ENCODE measurements at regions not wholly inside any gene's neighbourhood (a gene's known extent, or its start where the extent isn't known, plus 50 kb on each side); places are given as distances from the start of the nearest gene placed in this dataset.

GRCh38 chr1:187631381-187631675 is 802.6 kb downstream of the PLA2G4A start:
- 91 to 96% methylated on average over 5 of the region's 5 CpGs for WGBS, 2 donors
- no peak overlapping the region for H3K27ac ChIP-seq (ENCODE audit: low read depth in 2 of 2, low read length in 1 of 2)
- no peaks in the 10 kb centered on the region for H3K36me3 ChIP-seq (ENCODE audit: control insufficient read depth in 2 of 2, insufficient read depth in 2 of 2, low read length in 1 of 2)
- no peaks in the 10 kb centered on the region for H3K4me1 ChIP-seq (ENCODE audit: control insufficient read depth in 2 of 2, insufficient read depth in 2 of 2, low read length in 1 of 2)
- H3K4me3 ChIP-seq (ENCODE audit: low read depth in 1 of 2, low read length in 2 of 2) = no peak overlapping the region
- H3K27me3 ChIP-seq (ENCODE audit: control insufficient read depth in 1 of 2, insufficient read depth in 2 of 2, low read length in 2 of 2) = no peaks in the 10 kb centered on the region
- peaks cover 1 to 4% of the 10 kb centered on the region in 2 donors for H3K9me3 ChIP-seq (ENCODE audit: control insufficient read depth in 2 of 2, insufficient read depth in 1 of 2, low read depth in 1 of 2, low read length in 1 of 2)

DNA sequence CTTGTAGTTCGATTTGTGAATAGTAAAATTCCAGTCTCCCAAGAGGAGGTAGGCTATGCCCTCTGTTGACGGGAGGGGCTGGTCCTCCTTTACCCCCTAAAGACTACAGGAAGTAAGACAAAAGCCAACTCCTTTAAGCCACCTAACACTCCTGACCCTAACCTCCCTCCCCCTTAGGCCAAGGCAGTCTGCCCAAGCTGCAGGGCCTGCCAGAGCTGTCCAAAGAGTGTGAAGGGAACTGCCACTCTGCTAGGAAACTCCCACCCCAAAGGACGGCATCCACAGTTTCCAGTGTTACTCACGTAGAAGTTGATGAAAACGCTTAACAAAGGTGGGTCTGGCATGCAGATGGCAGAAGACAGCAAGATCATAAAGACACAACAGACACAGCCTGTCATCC is 803.2 kb downstream of the PLA2G4A start:
- H3K4me3 ChIP-seq (ENCODE audit: low read depth in 1 of 2, low read length in 2 of 2) = no peak overlapping the region
- peaks cover 1 to 4% of the 10 kb centered on the region in 2 donors for H3K9me3 ChIP-seq (ENCODE audit: control insufficient read depth in 2 of 2, insufficient read depth in 1 of 2, low read depth in 1 of 2, low read length in 1 of 2)
- H3K4me1 ChIP-seq (ENCODE audit: control insufficient read depth in 2 of 2, insufficient read depth in 2 of 2, low read length in 1 of 2) = no peaks in the 10 kb centered on the region
- WGBS, 2 donors = 86% methylated on average over 5 of the region's 5 CpGs
- H3K27me3 ChIP-seq (ENCODE audit: control insufficient read depth in 1 of 2, insufficient read depth in 2 of 2, low read length in 2 of 2) = no peaks in the 10 kb centered on the region
- no peak overlapping the region for H3K27ac ChIP-seq (ENCODE audit: low read depth in 2 of 2, low read length in 1 of 2)
- H3K36me3 ChIP-seq (ENCODE audit: control insufficient read depth in 2 of 2, insufficient read depth in 2 of 2, low read length in 1 of 2) = no peaks in the 10 kb centered on the region

DNA sequence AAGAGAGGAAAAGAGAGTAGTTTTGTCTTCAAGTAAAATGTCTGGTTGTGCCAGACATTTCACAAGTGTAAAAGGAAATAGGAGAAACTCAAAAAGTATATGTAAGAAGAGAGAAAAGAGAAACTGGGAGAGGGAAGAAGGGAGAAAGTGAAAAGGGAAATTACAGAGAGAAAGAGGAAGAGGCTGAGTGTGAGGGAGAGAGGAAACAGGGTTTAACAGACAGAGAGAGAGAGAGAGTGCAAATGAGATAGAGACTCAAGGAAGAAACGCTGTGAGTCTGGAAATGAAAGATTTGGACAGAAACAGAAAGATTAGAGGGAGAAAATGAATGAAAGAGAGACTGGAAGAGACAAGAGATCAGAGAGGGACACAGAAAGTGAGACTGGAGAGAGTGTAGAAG is 806.2 kb downstream of the PLA2G4A start:
- H3K9me3 ChIP-seq (ENCODE audit: control insufficient read depth in 2 of 2, insufficient read depth in 1 of 2, low read depth in 1 of 2, low read length in 1 of 2) = peaks cover 1 to 8% of the 10 kb centered on the region in 2 donors
- no peaks in the 10 kb centered on the region for H3K36me3 ChIP-seq (ENCODE audit: control insufficient read depth in 2 of 2, insufficient read depth in 2 of 2, low read length in 1 of 2)
- H3K4me3 ChIP-seq (ENCODE audit: low read depth in 1 of 2, low read length in 2 of 2) = no peak overlapping the region
- H3K4me1 ChIP-seq (ENCODE audit: control insufficient read depth in 2 of 2, insufficient read depth in 2 of 2, low read length in 1 of 2) = no peaks in the 10 kb centered on the region
- WGBS, 2 donors = 36 to 61% methylated on average over 1 of the region's 1 CpG
- H3K27me3 ChIP-seq (ENCODE audit: control insufficient read depth in 1 of 2, insufficient read depth in 2 of 2, low read length in 2 of 2) = no peaks in the 10 kb centered on the region
- no peak overlapping the region for H3K27ac ChIP-seq (ENCODE audit: low read depth in 2 of 2, low read length in 1 of 2)

GRCh38 chr1:187638733-187639434 is 810.1 kb downstream of the PLA2G4A start:
- 82 to 92% methylated on average over 2 of the region's 2 CpGs for WGBS, 2 donors
- Histone ChIP-seq H3K4me3 (ENCODE audit: low read depth in 1 of 2, low read length in 2 of 2) (no peak overlapping the region), H3K27me3 (ENCODE audit: control insufficient read depth in 1 of 2, insufficient read depth in 2 of 2, low read length in 2 of 2) (no peaks in the 10 kb centered on the region), H3K36me3 (ENCODE audit: control insufficient read depth in 2 of 2, insufficient read depth in 2 of 2, low read length in 1 of 2) (no peaks in the 10 kb centered on the region), H3K27ac (ENCODE audit: low read depth in 2 of 2, low read length in 1 of 2) (no peak overlapping the region), H3K9me3 (ENCODE audit: control insufficient read depth in 2 of 2, insufficient read depth in 1 of 2, low read depth in 1 of 2, low read length in 1 of 2) (peaks cover 0 to 3% of the 10 kb centered on the region in 2 donors), H3K4me1 (ENCODE audit: control insufficient read depth in 2 of 2, insufficient read depth in 2 of 2, low read length in 1 of 2) (no peaks in the 10 kb centered on the region)

DNA sequence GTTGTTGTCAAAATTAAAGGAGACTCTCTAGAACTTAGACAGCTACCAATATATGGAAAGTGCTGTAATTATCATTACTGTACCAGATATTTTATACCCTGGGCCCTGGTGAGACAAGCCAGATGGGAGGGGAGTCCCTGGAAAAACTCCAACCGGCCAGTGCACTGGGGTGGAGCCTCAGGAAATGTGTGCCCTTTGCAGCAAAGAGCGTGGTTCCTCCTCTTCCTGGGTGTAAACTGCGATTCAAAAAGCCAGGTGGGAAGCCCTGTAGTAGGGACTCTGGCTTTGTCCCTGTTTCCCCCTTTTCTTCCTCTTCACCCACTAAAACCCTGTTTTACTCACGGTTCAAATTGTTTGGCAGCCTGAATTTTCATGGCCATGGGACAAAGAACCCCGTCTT is 812.3 kb downstream of the PLA2G4A start:
- H3K27me3 ChIP-seq (ENCODE audit: control insufficient read depth in 1 of 2, insufficient read depth in 2 of 2, low read length in 2 of 2) = no peaks in the 10 kb centered on the region
- H3K4me3 ChIP-seq (ENCODE audit: low read depth in 1 of 2, low read length in 2 of 2) = no peak overlapping the region
- no peaks in the 10 kb centered on the region for H3K4me1 ChIP-seq (ENCODE audit: control insufficient read depth in 2 of 2, insufficient read depth in 2 of 2, low read length in 1 of 2)
- H3K27ac ChIP-seq (ENCODE audit: low read depth in 2 of 2, low read length in 1 of 2) = no peak overlapping the region
- peaks cover 0 to 3% of the 10 kb centered on the region in 2 donors for H3K9me3 ChIP-seq (ENCODE audit: control insufficient read depth in 2 of 2, insufficient read depth in 1 of 2, low read depth in 1 of 2, low read length in 1 of 2)
- H3K36me3 ChIP-seq (ENCODE audit: control insufficient read depth in 2 of 2, insufficient read depth in 2 of 2, low read length in 1 of 2) = no peaks in the 10 kb centered on the region
- WGBS, 2 donors = 80 to 91% methylated on average over 5 of the region's 5 CpGs

- Histone ChIP-seq H3K27me3 (ENCODE audit: control insufficient read depth in 1 of 2, insufficient read depth in 2 of 2, low read length in 2 of 2) (no peaks in the 10 kb centered on the region), H3K9me3 (ENCODE audit: control insufficient read depth in 2 of 2, insufficient read depth in 1 of 2, low read depth in 1 of 2, low read length in 1 of 2) (peaks cover 0 to 3% of the 10 kb centered on the region in 2 donors), H3K36me3 (ENCODE audit: control insufficient read depth in 2 of 2, insufficient read depth in 2 of 2, low read length in 1 of 2) (no peaks in the 10 kb centered on the region), H3K4me3 (ENCODE audit: low read depth in 1 of 2, low read length in 2 of 2) (no peak overlapping the region), H3K27ac (ENCODE audit: low read depth in 2 of 2, low read length in 1 of 2) (no peak overlapping the region), H3K4me1 (ENCODE audit: control insufficient read depth in 2 of 2, insufficient read depth in 2 of 2, low read length in 1 of 2) (no peaks in the 10 kb centered on the region)
- whole genome bisulfite sequencing, 2 donors = 75 to 82% methylated on average over 7 of the region's 7 CpGs
Observed at GRCh38 chr1:187641463-187641862, 812.7 kb downstream of the PLA2G4A start.

DNA sequence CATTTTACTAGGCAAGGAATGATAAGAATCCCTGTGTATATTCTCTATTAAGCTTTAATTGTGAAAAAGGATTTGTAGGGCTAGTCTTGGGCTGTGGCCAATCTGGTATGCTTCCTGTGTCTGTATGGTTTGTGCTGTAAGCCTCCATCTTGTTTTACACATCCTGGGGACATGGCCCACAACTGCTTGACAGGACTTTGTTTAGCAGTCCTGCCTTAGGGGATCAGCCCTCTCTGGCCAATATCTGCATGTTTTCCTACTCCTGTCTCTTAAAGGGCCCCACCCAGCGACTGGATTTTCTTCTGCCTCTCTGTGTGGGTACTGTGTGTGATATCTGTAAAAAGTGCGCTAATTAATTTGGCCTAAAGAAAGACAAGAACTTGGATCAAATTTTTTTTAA is 813.2 kb downstream of the PLA2G4A start:
- Histone ChIP-seq H3K9me3 (ENCODE audit: control insufficient read depth in 2 of 2, insufficient read depth in 1 of 2, low read depth in 1 of 2, low read length in 1 of 2) (peaks cover 0 to 3% of the 10 kb centered on the region in 2 donors), H3K36me3 (ENCODE audit: control insufficient read depth in 2 of 2, insufficient read depth in 2 of 2, low read length in 1 of 2) (no peaks in the 10 kb centered on the region), H3K27ac (ENCODE audit: low read depth in 2 of 2, low read length in 1 of 2) (no peak overlapping the region), H3K4me3 (ENCODE audit: low read depth in 1 of 2, low read length in 2 of 2) (no peak overlapping the region), H3K4me1 (ENCODE audit: control insufficient read depth in 2 of 2, insufficient read depth in 2 of 2, low read length in 1 of 2) (no peaks in the 10 kb centered on the region), H3K27me3 (ENCODE audit: control insufficient read depth in 1 of 2, insufficient read depth in 2 of 2, low read length in 2 of 2) (no peaks in the 10 kb centered on the region)
- 79 to 80% methylated on average over 2 of the region's 2 CpGs for WGBS, 2 donors

DNA sequence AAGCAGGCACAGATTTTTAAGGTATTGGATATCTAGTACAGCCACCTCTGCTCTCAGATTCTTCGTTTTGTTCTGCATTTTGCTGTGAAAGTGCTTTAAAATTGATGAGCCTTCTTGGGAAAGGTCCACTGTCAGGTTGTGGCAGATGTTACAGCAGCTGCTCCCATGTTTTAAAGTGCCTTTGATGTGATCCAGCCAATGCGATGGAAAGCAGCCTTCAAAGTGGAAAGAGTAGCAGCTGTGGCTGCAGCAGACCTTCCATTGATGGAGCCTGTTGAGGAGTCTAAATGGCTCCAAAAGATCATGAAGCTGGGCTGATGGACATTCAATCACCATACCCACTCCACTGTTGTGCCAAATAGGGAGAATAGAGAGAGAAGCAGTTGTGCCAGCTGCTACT is 816.9 kb downstream of the PLA2G4A start:
- Histone ChIP-seq H3K4me1 (ENCODE audit: control insufficient read depth in 2 of 2, insufficient read depth in 2 of 2, low read length in 1 of 2) (no peaks in the 10 kb centered on the region), H3K9me3 (ENCODE audit: control insufficient read depth in 2 of 2, insufficient read depth in 1 of 2, low read depth in 1 of 2, low read length in 1 of 2) (no peaks in the 10 kb centered on the region), H3K36me3 (ENCODE audit: control insufficient read depth in 2 of 2, insufficient read depth in 2 of 2, low read length in 1 of 2) (no peaks in the 10 kb centered on the region), H3K4me3 (ENCODE audit: low read depth in 1 of 2, low read length in 2 of 2) (no peak overlapping the region), H3K27me3 (ENCODE audit: control insufficient read depth in 1 of 2, insufficient read depth in 2 of 2, low read length in 2 of 2) (no peaks in the 10 kb centered on the region), H3K27ac (ENCODE audit: low read depth in 2 of 2, low read length in 1 of 2) (no peak overlapping the region)
- WGBS, 2 donors = 63 to 72% methylated on average over 2 of the region's 2 CpGs

DNA sequence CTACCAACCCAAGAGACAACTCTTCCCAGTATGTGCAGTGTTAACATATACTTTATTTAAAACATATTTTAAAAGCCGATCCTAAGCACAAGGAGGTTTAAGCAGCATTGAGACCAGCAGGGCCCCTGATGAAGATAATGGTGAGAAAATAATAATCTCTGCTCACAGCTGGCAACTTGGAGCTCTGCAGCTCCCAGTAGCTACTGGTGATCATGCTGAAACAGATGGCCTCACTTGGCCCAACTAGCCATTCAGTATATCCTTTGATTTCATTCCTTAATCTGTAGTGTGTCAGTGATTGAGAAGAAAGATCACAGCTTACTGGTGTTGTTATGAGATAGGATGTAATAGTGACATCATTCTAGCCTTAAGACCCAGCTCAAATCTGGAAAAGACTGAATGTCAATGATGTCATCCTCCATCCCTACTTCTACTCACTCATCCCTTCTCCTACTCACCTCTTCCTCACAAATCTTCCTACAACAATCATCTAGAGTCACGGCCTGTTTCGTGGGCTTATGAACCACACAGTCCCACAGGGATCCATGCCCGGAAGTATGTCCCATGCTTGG is 817.9 kb downstream of the PLA2G4A start:
- H3K27ac ChIP-seq (ENCODE audit: low read depth in 2 of 2, low read length in 1 of 2) = no peak overlapping the region
- WGBS, 2 donors = 91 to 94% methylated on average over 4 of the region's 4 CpGs
- no peaks in the 10 kb centered on the region for H3K9me3 ChIP-seq (ENCODE audit: control insufficient read depth in 2 of 2, insufficient read depth in 1 of 2, low read depth in 1 of 2, low read length in 1 of 2)
- no peaks in the 10 kb centered on the region for H3K36me3 ChIP-seq (ENCODE audit: control insufficient read depth in 2 of 2, insufficient read depth in 2 of 2, low read length in 1 of 2)
- no peaks in the 10 kb centered on the region for H3K27me3 ChIP-seq (ENCODE audit: control insufficient read depth in 1 of 2, insufficient read depth in 2 of 2, low read length in 2 of 2)
- no peak overlapping the region for H3K4me3 ChIP-seq (ENCODE audit: low read depth in 1 of 2, low read length in 2 of 2)
- no peaks in the 10 kb centered on the region for H3K4me1 ChIP-seq (ENCODE audit: control insufficient read depth in 2 of 2, insufficient read depth in 2 of 2, low read length in 1 of 2)

DNA sequence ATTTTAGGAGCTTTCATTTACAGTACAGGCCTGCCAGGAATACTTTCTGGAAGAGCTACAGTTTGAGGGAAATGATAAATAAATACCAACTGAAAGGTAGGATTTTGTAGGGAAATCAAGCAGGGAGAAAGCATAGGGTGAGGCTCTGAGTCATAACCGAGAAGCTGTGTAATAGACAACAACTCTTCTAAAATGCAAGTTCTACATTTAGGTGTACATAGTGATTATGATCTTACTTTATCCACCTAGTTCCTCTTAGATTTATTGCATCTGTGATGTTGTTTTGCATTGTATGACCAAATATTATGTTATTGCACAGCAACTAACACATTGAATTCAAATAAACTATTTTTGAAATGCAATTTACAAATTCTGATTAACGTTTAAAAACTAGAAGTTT is 819.3 kb downstream of the PLA2G4A start:
- Histone ChIP-seq H3K36me3 (ENCODE audit: control insufficient read depth in 2 of 2, insufficient read depth in 2 of 2, low read length in 1 of 2) (no peaks in the 10 kb centered on the region), H3K9me3 (ENCODE audit: control insufficient read depth in 2 of 2, insufficient read depth in 1 of 2, low read depth in 1 of 2, low read length in 1 of 2) (no peaks in the 10 kb centered on the region), H3K27me3 (ENCODE audit: control insufficient read depth in 1 of 2, insufficient read depth in 2 of 2, low read length in 2 of 2) (no peaks in the 10 kb centered on the region), H3K4me1 (ENCODE audit: control insufficient read depth in 2 of 2, insufficient read depth in 2 of 2, low read length in 1 of 2) (no peaks in the 10 kb centered on the region), H3K4me3 (ENCODE audit: low read depth in 1 of 2, low read length in 2 of 2) (no peak overlapping the region), H3K27ac (ENCODE audit: low read depth in 2 of 2, low read length in 1 of 2) (no peak overlapping the region)
- 52 to 54% methylated on average over 2 of the region's 2 CpGs for WGBS, 2 donors
